ENCODE measurements at regions not wholly inside any gene's neighbourhood (a gene's known extent, or its start where the extent isn't known, plus 50 kb on each side); places are given as distances from the start of the nearest gene placed in this dataset.

- no peak overlapping the region for H3K27ac ChIP-seq (ENCODE audit: low read depth, low read length)
- DNase-seq (ENCODE audit: low read depth in 1 of 2, low spot score in 2 of 2) (no peak), FAIRE-seq (no peak)
- H3K4ac ChIP-seq (replicated peaks; ENCODE audit: insufficient read length, low read depth, low read length): no peak overlapping the region
- WGBS, 2 experiments (ENCODE audit: extremely low coverage in 1 of 2, insufficient coverage in 1 of 2, insufficient read length in 1 of 2, insufficient replicate concordance in 2 of 2, low coverage in 1 of 2, low lambda C conversion rate in 2 of 2, missing lambda C conversion rate in 1 of 2): 93% methylated on average over 5 of the region's 5 CpGs; no CpG with 5 or more reads in 1 of the 2 experiments
- H3K4me3 ChIP-seq (ENCODE audit: extremely low read depth in 1 of 4, insufficient read depth in 2 of 4, low read depth in 3 of 4, low read length in 4 of 4): no peak overlapping the region
- no peaks in the 10 kb centered on the region for H3K9me3 ChIP-seq (ENCODE audit: insufficient read depth in 2 of 2, low read depth in 1 of 2, low read length in 1 of 2)
- no peaks in the 10 kb centered on the region for H3K79me1 ChIP-seq (ENCODE audit: low read depth, low read length)
- ChIA-PET CTCF (ENCODE audit: partially characterized antibody) (interaction anchor here (0.6 kb wide), 1 partner anchor 214 kb away, joined by 5 read pairs; no protein-coding TSS in a partner anchor), POLR2A (ENCODE audit: partially characterized antibody) (no interaction called here)
- no peak overlapping the region for H4K5ac ChIP-seq (ENCODE audit: insufficient read length, low read depth, low read length)
- H3K23me2 ChIP-seq (ENCODE audit: low read depth, low read length): no peaks in the 10 kb centered on the region
- no peak overlapping the region for H3K4me2 ChIP-seq (ENCODE audit: insufficient read depth in 1 of 2, low read depth in 2 of 2, low read length in 2 of 2)
- no peak overlapping the region for H2BK5ac ChIP-seq (ENCODE audit: low read depth, low read length)
- H3K23ac ChIP-seq (ENCODE audit: insufficient read length): no peak overlapping the region
- no peak overlapping the region; the same call in 1 of the 2 replicates for H2AFZ ChIP-seq (ENCODE audit: low read length)
- H3K36me3 ChIP-seq (ENCODE audit: control insufficient read depth in 2 of 4, insufficient read depth in 4 of 4, low read length in 3 of 4): no peaks in the 10 kb centered on the region
- H3K4me1 ChIP-seq (replicated peaks in 1 of 4; ENCODE audit: control insufficient read depth in 3 of 4, insufficient read depth in 4 of 4, low read length in 3 of 4): no peaks in the 10 kb centered on the region
- H2BK12ac ChIP-seq (ENCODE audit: low read depth, low read length): no peak overlapping the region
- H3K14ac ChIP-seq (ENCODE audit: insufficient read length): no peak overlapping the region
- H3K18ac ChIP-seq (ENCODE audit: extremely low read depth, low read length): no peak overlapping the region
- no peak overlapping the region for H2AK5ac ChIP-seq (ENCODE audit: low read depth, low read length)
- H3K56ac ChIP-seq (replicated peaks; ENCODE audit: insufficient read length, low read depth, low read length): no peak overlapping the region
- no peak overlapping the region for H3K9ac ChIP-seq (replicated peaks in 1 of 4; ENCODE audit: extremely low read depth in 1 of 4, low read depth in 3 of 4, low read length in 3 of 4)
- TF ChIP-seq ASH2L (IDR thresholded peaks at IDR 0.05; ENCODE audit: low read length) (no peak), EZH2 (IDR thresholded peaks at IDR 0.05; ENCODE audit: low read depth, low read length, severe bottlenecking) (no peak), BCL11A (IDR thresholded peaks at IDR 0.05; ENCODE audit: low read depth in 2 of 2, low read length in 2 of 2) (no peak), SRF (IDR thresholded peaks at IDR 0.05; ENCODE audit: low read depth, low read length) (no peak), KDM1A (IDR thresholded peaks at IDR 0.05; ENCODE audit: borderline replicate concordance, low read length) (no peak), SP1 (IDR thresholded peaks at IDR 0.05; ENCODE audit: low read depth, low read length) (no peak), SIX5 (IDR thresholded peaks at IDR 0.05; ENCODE audit: low read depth, low read length) (no peak)
- no peak overlapping the region for H4K91ac ChIP-seq (replicated peaks; ENCODE audit: insufficient read length, low read length)
- H3K27me3 ChIP-seq (replicated peaks in 1 of 4; ENCODE audit: control insufficient read depth in 3 of 4, extremely low read depth in 1 of 4, insufficient read depth in 3 of 4, low read length in 3 of 4): no peaks in the 10 kb centered on the region
- H3K79me2 ChIP-seq (ENCODE audit: control insufficient read depth in 1 of 2, insufficient read depth in 2 of 2, low read length in 2 of 2): no peaks in the 10 kb centered on the region
- H2BK15ac ChIP-seq (ENCODE audit: low read length): no peak overlapping the region
- no peak overlapping the region for H2BK20ac ChIP-seq (ENCODE audit: low read length)
- no peak overlapping the region for H4K8ac ChIP-seq (ENCODE audit: extremely low read depth, insufficient read depth, low read length)
- H4K20me1 ChIP-seq (replicated peaks in 1 of 2; ENCODE audit: control insufficient read depth in 1 of 2, insufficient read depth in 2 of 2, low read length in 2 of 2): no peaks in the 10 kb centered on the region
- H2BK120ac ChIP-seq (replicated peaks; ENCODE audit: low read depth, low read length): no peak overlapping the region
These were observed 76.4 kb upstream of the BET1 start for GRCh38 chr7:94080551-94080950.

All from H1 (cell line).